ENCODE measurements at regions not wholly inside any gene's neighbourhood (a gene's known extent, or its start where the extent isn't known, plus 50 kb on each side); places are given as distances from the start of the nearest gene placed in this dataset.

DNA sequence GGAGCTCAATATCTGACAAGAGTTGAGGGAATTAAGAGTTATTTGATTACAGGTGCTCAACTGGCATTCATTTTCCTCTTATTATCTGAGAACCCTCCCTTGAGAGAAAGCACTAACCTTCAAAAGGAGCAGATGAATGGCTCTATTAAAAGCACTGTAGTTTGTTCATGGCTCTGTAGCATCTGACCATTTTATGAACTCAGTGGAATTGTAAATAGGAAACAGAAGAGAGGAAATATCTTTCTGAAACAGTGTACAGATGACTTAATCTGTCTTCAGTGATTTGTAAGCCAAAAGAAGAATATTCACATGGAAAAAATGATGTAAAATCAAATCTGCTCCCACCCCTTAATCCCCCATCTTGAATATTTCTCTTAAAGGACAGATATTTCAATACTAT is 810.4 kb upstream of the GRAMD2B start:
- Histone ChIP-seq H3K27me3 (no peaks in the 10 kb centered on the region), H3K27ac (no peak overlapping the region), H3K4me3 (no peak overlapping the region), H3K4me1 (no peaks in the 10 kb centered on the region), H3K9me3 (peaks cover 0 to 2% (median 0%) of the 10 kb centered on the region in 12 donors), H3K36me3 (no peaks in the 10 kb centered on the region)
- ATAC-seq = no peak
- intact Hi-C loops (cut with DNase I) = no loop called here
- DNase-seq = no peak
- no peak for TF ChIP-seq CTCF (IDR thresholded peaks at IDR 0.05)
- TF ChIP-seq POLR2A (IDR thresholded peaks at IDR 0.05) = no peak

GRCh38 chr5:125630237-125630636 is 793.0 kb upstream of the GRAMD2B start:
- H3K27me3 ChIP-seq = no peaks in the 10 kb centered on the region
- no peaks in the 10 kb centered on the region for H3K4me1 ChIP-seq
- 88 to 99% (median 97%) methylated on average over 1 of the region's 1 CpG for WGBS, 4 donors
- intact Hi-C loops (cut with DNase I) = no loop called here
- H3K36me3 ChIP-seq = no peaks in the 10 kb centered on the region
- H3K27ac ChIP-seq = no peak overlapping the region
- TF ChIP-seq CTCF (IDR thresholded peaks at IDR 0.05) (no peak), POLR2A (IDR thresholded peaks at IDR 0.05) (no peak)
- H3K9me3 ChIP-seq = no peaks in the 10 kb centered on the region
- DNase-seq (no peak), ATAC-seq (no peak)
- H3K4me3 ChIP-seq = no peak overlapping the region

DNA sequence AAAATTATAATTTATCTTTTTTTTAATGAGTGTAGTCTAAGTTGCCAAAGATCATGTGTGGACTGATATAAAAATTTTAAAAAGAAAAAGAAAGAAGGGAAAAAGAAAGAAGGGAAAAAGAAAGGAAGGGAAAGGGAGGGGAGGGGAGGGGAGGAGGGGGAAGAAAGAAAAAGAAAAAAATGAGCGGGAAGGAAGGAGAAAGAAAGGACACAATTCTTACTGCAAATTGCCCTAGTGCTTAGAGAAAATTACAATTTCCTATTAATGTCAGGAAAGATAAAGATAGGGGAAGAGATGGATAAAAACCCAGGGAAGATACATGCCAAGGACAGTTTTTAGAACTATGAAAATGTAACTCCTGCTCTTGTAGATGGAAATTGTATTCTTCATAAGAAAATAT is 789.7 kb upstream of the GRAMD2B start:
- H3K9me3 ChIP-seq = no peaks in the 10 kb centered on the region
- 88 to 92% (median 91%) methylated on average over 1 of the region's 1 CpG for WGBS, 4 donors
- no peak overlapping the region for H3K27ac ChIP-seq
- no peaks in the 10 kb centered on the region for H3K4me1 ChIP-seq
- no peaks in the 10 kb centered on the region for H3K36me3 ChIP-seq
- ATAC-seq = no peak
- H3K4me3 ChIP-seq = no peak overlapping the region
- no peak for DNase-seq
- intact Hi-C loops (cut with DNase I) = no loop called here
- H3K27me3 ChIP-seq = no peaks in the 10 kb centered on the region
- TF ChIP-seq POLR2A (IDR thresholded peaks at IDR 0.05) (no peak), CTCF (IDR thresholded peaks at IDR 0.05) (no peak)

DNA sequence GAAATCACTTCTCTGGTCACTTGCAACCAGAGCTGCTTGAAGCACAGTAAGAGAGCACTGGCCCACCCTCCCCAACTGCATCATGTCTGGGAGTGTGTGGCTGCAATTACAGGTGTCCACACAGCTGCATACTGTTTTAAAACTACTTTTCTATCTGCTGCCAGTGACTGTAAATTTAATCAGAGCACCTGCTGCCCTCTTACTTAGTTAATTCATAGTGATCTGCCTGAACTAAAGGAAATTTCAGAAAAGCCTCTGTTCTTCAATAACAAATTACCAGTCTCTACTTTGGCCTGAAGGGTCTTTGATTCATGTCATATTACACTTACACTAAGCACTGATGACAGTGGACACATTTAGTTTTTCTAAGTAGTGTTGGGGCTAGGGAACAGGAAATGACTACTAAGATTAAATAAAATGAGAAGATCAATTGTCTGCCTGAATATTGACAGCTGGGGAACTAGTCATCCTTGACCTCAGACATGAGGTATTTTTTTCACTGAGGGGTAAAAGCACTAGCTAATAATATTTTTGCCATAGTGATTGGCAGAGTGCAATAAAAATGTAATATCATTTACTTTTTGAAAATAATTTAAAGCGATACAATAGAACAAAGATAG is 788.9 kb upstream of the GRAMD2B start:
- Histone ChIP-seq H3K27me3 (no peaks in the 10 kb centered on the region), H3K27ac (no peak overlapping the region), H3K4me1 (no peaks in the 10 kb centered on the region), H3K4me3 (no peak overlapping the region), H3K9me3 (no peaks in the 10 kb centered on the region), H3K36me3 (no peaks in the 10 kb centered on the region)
- DNase-seq (no peak), ATAC-seq (no peak)
- TF ChIP-seq POLR2A (IDR thresholded peaks at IDR 0.05) = no peak
- no peak for TF ChIP-seq CTCF (IDR thresholded peaks at IDR 0.05)
- 93 to 98% (median 96%) methylated on average over 1 of the region's 1 CpG for WGBS, 4 donors
- intact Hi-C loops (cut with DNase I) = no loop called here
